DOHH2 (cell line): ENCODE measurements at regions not wholly inside any gene's neighbourhood (a gene's known extent, or its start where the extent isn't known, plus 50 kb on each side); places are given as distances from the start of the nearest gene placed in this dataset.

Experiments
- H3F3A ChIP-seq: fragments of 200-600 bp; sonication (generic), shearing (Covaris generic); 2 replicates; pipeline ENCODE4 v1.6.0; 2016; ENCODE audit warnings: antibody characterized with exemption, mild to moderate bottlenecking; ENCODE audit not compliant: control insufficient read depth, insufficient read depth
- H3K27ac ChIP-seq: fragments of 200-600 bp; sonication (generic); 2 replicates; pipeline ENCODE4 v1.5.1; 2014; ENCODE audit warnings: low read depth, mild to moderate bottlenecking, low read length, moderate library complexity
- H3K27me3 ChIP-seq: fragments of 200-600 bp; sonication (generic); 2 replicates; pipeline ENCODE4 v1.6.1; 2014; ENCODE audit warnings: mild to moderate bottlenecking, low read length, mixed read lengths; ENCODE audit not compliant: control insufficient read depth
- H3K36me3 ChIP-seq: fragments of 200-600 bp; sonication (generic); 2 replicates; pipeline ENCODE4 v1.6.1; 2014; ENCODE audit warnings: mild to moderate bottlenecking, low read length, moderate library complexity, mixed read lengths; ENCODE audit not compliant: control insufficient read depth
- H3K4me1 ChIP-seq: fragments of 200-600 bp; sonication (generic); 2 replicates; pipeline ENCODE4 v1.6.1; 2014; ENCODE audit warnings: mild to moderate bottlenecking, low read length, mixed read lengths; ENCODE audit not compliant: control insufficient read depth
- H3K4me2 ChIP-seq: fragments of 200-600 bp; sonication (generic); 2 replicates; pipeline ENCODE4 v1.6.0; 2014; ENCODE audit warnings: mild to moderate bottlenecking, low read length, moderate library complexity
- H3K4me3 ChIP-seq: fragments of 200-600 bp; sonication (generic); 2 replicates; pipeline ENCODE4 v1.5.1; 2014; ENCODE audit warnings: mild to moderate bottlenecking, low read length, mixed read lengths
- H3K79me2 ChIP-seq: fragments of 200-600 bp; sonication (generic); 2 replicates; pipeline ENCODE4 v1.6.1; 2014; ENCODE audit warnings: mild to moderate bottlenecking, low read length, mixed read lengths; ENCODE audit not compliant: control insufficient read depth
- H3K9me2 ChIP-seq: fragments of 200-600 bp; sonication (generic); replicated peaks from 2 replicates; pipeline ENCODE4 v1.6.1; 2014; ENCODE audit warnings: mild to moderate bottlenecking, low read length, mixed read lengths; ENCODE audit not compliant: control insufficient read depth
- H3K9me3 ChIP-seq: fragments of 200-600 bp; sonication (generic); 2 replicates; pipeline ENCODE4 v1.6.1; 2014; ENCODE audit warnings: antibody characterized with exemption, low read length, mixed read lengths; ENCODE audit not compliant: control insufficient read depth, insufficient read depth
- H4K20me1 ChIP-seq: fragments of 200-600 bp; sonication (generic); 2 replicates; pipeline ENCODE4 v1.6.0; 2014; ENCODE audit warnings: low read depth, mild to moderate bottlenecking, antibody characterized with exemption, low read length, moderate library complexity; ENCODE audit not compliant: control insufficient read depth, insufficient read depth
- CTCF ChIP-seq: fragments of 200-600 bp; sonication (generic); IDR thresholded peaks from one replicate; pipeline ENCODE4 v1.5.1; 2014; ENCODE audit warnings: antibody characterized with exemption, mild to moderate bottlenecking, low read depth, low read length; ENCODE audit not compliant: poor library complexity, severe bottlenecking
- EZH2phosphoT487 ChIP-seq: fragments of 200-600 bp; sonication (generic); IDR thresholded peaks from 2 replicates; pipeline ENCODE4 v1.6.1; 2017; ENCODE audit warnings: borderline replicate concordance, mild to moderate bottlenecking, antibody characterized with exemption, low read length, moderate library complexity, mixed read lengths

- H3K27ac ChIP-seq, result no peak overlapping the region
- H3K4me2 ChIP-seq, result peak overlapping the region; percentile 56
These were observed 59.1 kb upstream of the PELI1 start for GRCh38 chr2:64203131-64203857.

GRCh38 chr2:64203858-64204632 is 59.8 kb upstream of the PELI1 start:
- H3K27me3 ChIP-seq, result no peaks in the 10 kb centered on the region
- H3K79me2 ChIP-seq, result no peaks in the 10 kb centered on the region
- H4K20me1 ChIP-seq, result no peaks in the 10 kb centered on the region
- no peaks in the 10 kb centered on the region for H3K9me3 ChIP-seq
- no peak overlapping the region for H3K27ac ChIP-seq
- H3K4me2 ChIP-seq, result peak overlapping the region; percentile 56
- no peaks in the 10 kb centered on the region for H3K9me2 ChIP-seq
- peaks cover 3% of the 10 kb centered on the region; the same call in 1 of the 2 replicates for H3K36me3 ChIP-seq
- H3K4me1 ChIP-seq, result peaks cover 24% of the 10 kb centered on the region
- peaks cover 11% of the 10 kb centered on the region for H3F3A ChIP-seq
- peak overlapping the region; percentile 41 for H3K4me3 ChIP-seq
- TF ChIP-seq CTCF (no peak), EZH2phosphoT487 (no peak)

More at GRCh38 chr2:64203131-64203857, 59.1 kb upstream of the PELI1 start:
- peaks cover 24% of the 10 kb centered on the region for H3K4me1 ChIP-seq
- H3F3A ChIP-seq, result peaks cover 8% of the 10 kb centered on the region; the same call in 1 of the 2 replicates
- H3K79me2 ChIP-seq, result no peaks in the 10 kb centered on the region
- H4K20me1 ChIP-seq, result no peaks in the 10 kb centered on the region
- no peaks in the 10 kb centered on the region for H3K9me2 ChIP-seq
- H3K36me3 ChIP-seq, result peaks cover 3% of the 10 kb centered on the region; the same call in 1 of the 2 replicates
- TF ChIP-seq EZH2phosphoT487 (no peak), CTCF (no peak)
- H3K4me3 ChIP-seq, result peak overlapping the region; percentile 41; the same call in 1 of the 2 replicates
- H3K9me3 ChIP-seq, result no peaks in the 10 kb centered on the region
- no peaks in the 10 kb centered on the region for H3K27me3 ChIP-seq

DNA sequence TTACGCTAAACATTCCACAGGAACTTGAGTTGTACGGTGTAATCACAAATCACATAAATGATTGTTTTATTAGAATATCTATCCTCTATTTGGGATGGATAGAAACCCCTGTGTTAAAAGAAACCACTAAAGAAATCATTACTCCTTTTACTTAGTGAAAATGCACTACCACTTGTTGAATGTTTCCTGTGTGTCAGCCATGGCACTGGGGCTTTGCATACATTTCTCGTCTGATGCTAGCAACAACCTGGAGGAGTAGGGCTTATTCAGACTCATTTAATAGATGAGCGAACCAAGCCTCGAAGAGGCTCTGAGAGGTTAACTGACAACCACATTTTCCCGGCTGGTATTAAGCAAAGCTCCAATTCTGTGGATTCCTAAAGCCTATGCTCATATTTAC is 60.5 kb upstream of the PELI1 start:
- Histone ChIP-seq H3K36me3 (peaks cover 3% of the 10 kb centered on the region; the same call in 1 of the 2 replicates), H3K79me2 (no peaks in the 10 kb centered on the region), H3K4me2 (peak overlapping the region; percentile 56), H4K20me1 (no peaks in the 10 kb centered on the region), H3K9me3 (no peaks in the 10 kb centered on the region), H3K4me3 (peak overlapping the region; percentile 41; the same call in 1 of the 2 replicates), H3F3A (peaks cover 12% of the 10 kb centered on the region), H3K27me3 (no peaks in the 10 kb centered on the region), H3K9me2 (no peaks in the 10 kb centered on the region), H3K4me1 (peaks cover 24% of the 10 kb centered on the region), H3K27ac (no peak overlapping the region)
- TF ChIP-seq CTCF, result no peak
- TF ChIP-seq EZH2phosphoT487, result no peak
